ENCODE measurements at regions not wholly inside any gene's neighbourhood (a gene's known extent, or its start where the extent isn't known, plus 50 kb on each side); places are given as distances from the start of the nearest gene placed in this dataset.

DNA sequence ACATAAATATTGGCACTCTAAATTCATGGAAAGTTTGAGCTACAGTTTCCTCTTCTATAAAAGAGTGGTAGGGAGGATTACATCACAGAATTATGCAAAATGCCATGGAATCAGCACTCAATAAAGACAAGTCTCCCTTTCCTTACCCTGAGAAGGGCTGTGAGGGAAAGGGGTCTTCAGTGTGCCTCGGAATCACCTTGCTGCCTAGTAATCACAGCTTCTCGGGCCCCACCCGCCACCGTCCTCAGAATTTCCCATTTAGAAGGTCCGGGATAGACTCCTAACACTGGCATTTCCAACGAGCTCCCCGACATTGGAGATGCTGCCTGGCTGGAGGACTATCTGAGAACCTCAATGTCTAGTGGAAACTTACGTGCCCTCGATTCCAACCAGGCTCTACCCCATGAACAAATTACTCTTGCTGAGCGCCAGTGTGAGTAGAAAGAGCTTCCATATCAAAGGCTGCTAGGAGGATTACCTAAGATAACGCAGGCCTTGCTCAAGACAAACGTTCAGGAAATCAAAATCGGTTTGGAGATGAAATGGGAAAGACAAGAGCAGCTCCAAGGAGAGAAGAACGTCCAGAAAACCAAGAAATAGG is 92.1 kb upstream of the CHD2 start:
- H3K36me3 Mint-ChIP-seq (ENCODE audit: low read depth) = peaks cover 4% of the 10 kb centered on the region; the same call in 1 of the 3 replicates
- ATAC-seq (no peak; the same call in 2 of the 3 replicates), DNase-seq (ENCODE audit: low spot score) (peak; percentile 46)
- Histone ChIP-seq H3K79me2 (replicated peaks; ENCODE audit: insufficient read depth) (no peaks in the 10 kb centered on the region), H3F3A (replicated peaks; ENCODE audit: low read depth) (no peaks in the 10 kb centered on the region; the same call in 1 of the 2 replicates), H3K4me1 (ENCODE audit: insufficient read depth) (peaks cover 29% of the 10 kb centered on the region), H2AFZ (peak overlapping the region; percentile 72), H3K27ac (ENCODE audit: low read depth) (peak overlapping the region; percentile 77), H3K36me3 (ENCODE audit: insufficient read depth) (no peaks in the 10 kb centered on the region), H3K4me2 (peak overlapping the region; percentile 84), H4K20me1 (replicated peaks; ENCODE audit: insufficient read depth) (no peaks in the 10 kb centered on the region), H3K9me2 (ENCODE audit: insufficient read depth) (no peaks in the 10 kb centered on the region), H3K27me3 (ENCODE audit: insufficient read depth) (no peaks in the 10 kb centered on the region), H3K4me3 (peak overlapping the region; percentile 56)
- H3K4me1 Mint-ChIP-seq = peaks cover 34% of the 10 kb centered on the region
- no peaks in the 10 kb centered on the region; the same call in 2 of the 3 replicates for H3K9me3 Mint-ChIP-seq
- peaks cover 8% of the 10 kb centered on the region for H3K27me3 Mint-ChIP-seq (ENCODE audit: insufficient read depth, low read depth, poor library complexity)
- H3K4me3 Mint-ChIP-seq = peak overlapping the region; percentile 85
- TF ChIP-seq, protein P1, sequence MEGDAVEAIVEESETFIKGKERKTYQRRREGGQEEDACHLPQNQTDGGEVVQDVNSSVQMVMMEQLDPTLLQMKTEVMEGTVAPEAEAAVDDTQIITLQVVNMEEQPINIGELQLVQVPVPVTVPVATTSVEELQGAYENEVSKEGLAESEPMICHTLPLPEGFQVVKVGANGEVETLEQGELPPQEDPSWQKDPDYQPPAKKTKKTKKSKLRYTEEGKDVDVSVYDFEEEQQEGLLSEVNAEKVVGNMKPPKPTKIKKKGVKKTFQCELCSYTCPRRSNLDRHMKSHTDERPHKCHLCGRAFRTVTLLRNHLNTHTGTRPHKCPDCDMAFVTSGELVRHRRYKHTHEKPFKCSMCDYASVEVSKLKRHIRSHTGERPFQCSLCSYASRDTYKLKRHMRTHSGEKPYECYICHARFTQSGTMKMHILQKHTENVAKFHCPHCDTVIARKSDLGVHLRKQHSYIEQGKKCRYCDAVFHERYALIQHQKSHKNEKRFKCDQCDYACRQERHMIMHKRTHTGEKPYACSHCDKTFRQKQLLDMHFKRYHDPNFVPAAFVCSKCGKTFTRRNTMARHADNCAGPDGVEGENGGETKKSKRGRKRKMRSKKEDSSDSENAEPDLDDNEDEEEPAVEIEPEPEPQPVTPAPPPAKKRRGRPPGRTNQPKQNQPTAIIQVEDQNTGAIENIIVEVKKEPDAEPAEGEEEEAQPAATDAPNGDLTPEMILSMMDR (conservative IDR thresholded peaks at IDR 0.05; ENCODE audit: low read depth in 2 of 2) = no peak
- TF ChIP-seq, protein P2, sequence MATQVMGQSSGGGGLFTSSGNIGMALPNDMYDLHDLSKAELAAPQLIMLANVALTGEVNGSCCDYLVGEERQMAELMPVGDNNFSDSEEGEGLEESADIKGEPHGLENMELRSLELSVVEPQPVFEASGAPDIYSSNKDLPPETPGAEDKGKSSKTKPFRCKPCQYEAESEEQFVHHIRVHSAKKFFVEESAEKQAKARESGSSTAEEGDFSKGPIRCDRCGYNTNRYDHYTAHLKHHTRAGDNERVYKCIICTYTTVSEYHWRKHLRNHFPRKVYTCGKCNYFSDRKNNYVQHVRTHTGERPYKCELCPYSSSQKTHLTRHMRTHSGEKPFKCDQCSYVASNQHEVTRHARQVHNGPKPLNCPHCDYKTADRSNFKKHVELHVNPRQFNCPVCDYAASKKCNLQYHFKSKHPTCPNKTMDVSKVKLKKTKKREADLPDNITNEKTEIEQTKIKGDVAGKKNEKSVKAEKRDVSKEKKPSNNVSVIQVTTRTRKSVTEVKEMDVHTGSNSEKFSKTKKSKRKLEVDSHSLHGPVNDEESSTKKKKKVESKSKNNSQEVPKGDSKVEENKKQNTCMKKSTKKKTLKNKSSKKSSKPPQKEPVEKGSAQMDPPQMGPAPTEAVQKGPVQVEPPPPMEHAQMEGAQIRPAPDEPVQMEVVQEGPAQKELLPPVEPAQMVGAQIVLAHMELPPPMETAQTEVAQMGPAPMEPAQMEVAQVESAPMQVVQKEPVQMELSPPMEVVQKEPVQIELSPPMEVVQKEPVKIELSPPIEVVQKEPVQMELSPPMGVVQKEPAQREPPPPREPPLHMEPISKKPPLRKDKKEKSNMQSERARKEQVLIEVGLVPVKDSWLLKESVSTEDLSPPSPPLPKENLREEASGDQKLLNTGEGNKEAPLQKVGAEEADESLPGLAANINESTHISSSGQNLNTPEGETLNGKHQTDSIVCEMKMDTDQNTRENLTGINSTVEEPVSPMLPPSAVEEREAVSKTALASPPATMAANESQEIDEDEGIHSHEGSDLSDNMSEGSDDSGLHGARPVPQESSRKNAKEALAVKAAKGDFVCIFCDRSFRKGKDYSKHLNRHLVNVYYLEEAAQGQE (IDR thresholded peaks at IDR 0.05; ENCODE audit: unreplicated experiment) = no peak
- no peak for TF ChIP-seq JUNB (IDR thresholded peaks at IDR 0.05; ENCODE audit: unreplicated experiment)
- no peak for TF ChIP-seq EZH2 (IDR thresholded peaks at IDR 0.05; ENCODE audit: low read depth, unreplicated experiment)
- TF ChIP-seq, protein P3, sequence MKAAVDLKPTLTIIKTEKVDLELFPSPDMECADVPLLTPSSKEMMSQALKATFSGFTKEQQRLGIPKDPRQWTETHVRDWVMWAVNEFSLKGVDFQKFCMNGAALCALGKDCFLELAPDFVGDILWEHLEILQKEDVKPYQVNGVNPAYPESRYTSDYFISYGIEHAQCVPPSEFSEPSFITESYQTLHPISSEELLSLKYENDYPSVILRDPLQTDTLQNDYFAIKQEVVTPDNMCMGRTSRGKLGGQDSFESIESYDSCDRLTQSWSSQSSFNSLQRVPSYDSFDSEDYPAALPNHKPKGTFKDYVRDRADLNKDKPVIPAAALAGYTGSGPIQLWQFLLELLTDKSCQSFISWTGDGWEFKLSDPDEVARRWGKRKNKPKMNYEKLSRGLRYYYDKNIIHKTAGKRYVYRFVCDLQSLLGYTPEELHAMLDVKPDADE (IDR thresholded peaks at IDR 0.05) = no peak
- no peak for TF ChIP-seq STAT1 (IDR thresholded peaks at IDR 0.05; ENCODE audit: unreplicated experiment)
- no peak for TF ChIP-seq EZH2phosphoT487 (IDR thresholded peaks at IDR 0.05; ENCODE audit: unreplicated experiment)
- TF ChIP-seq CREB1 (CRISPR knock-in tag; IDR thresholded peaks at IDR 0.05; ENCODE audit: low read depth) = no peak
- no peak for TF ChIP-seq NANOG (IDR thresholded peaks at IDR 0.05; ENCODE audit: borderline replicate concordance)
- TF ChIP-seq POLR2AphosphoS5 (IDR thresholded peaks at IDR 0.05; ENCODE audit: low read depth) = no peak
- TF ChIP-seq ZNF114 (CRISPR knock-in tag; IDR thresholded peaks at IDR 0.05) = no peak
- TF ChIP-seq, protein P4, sequence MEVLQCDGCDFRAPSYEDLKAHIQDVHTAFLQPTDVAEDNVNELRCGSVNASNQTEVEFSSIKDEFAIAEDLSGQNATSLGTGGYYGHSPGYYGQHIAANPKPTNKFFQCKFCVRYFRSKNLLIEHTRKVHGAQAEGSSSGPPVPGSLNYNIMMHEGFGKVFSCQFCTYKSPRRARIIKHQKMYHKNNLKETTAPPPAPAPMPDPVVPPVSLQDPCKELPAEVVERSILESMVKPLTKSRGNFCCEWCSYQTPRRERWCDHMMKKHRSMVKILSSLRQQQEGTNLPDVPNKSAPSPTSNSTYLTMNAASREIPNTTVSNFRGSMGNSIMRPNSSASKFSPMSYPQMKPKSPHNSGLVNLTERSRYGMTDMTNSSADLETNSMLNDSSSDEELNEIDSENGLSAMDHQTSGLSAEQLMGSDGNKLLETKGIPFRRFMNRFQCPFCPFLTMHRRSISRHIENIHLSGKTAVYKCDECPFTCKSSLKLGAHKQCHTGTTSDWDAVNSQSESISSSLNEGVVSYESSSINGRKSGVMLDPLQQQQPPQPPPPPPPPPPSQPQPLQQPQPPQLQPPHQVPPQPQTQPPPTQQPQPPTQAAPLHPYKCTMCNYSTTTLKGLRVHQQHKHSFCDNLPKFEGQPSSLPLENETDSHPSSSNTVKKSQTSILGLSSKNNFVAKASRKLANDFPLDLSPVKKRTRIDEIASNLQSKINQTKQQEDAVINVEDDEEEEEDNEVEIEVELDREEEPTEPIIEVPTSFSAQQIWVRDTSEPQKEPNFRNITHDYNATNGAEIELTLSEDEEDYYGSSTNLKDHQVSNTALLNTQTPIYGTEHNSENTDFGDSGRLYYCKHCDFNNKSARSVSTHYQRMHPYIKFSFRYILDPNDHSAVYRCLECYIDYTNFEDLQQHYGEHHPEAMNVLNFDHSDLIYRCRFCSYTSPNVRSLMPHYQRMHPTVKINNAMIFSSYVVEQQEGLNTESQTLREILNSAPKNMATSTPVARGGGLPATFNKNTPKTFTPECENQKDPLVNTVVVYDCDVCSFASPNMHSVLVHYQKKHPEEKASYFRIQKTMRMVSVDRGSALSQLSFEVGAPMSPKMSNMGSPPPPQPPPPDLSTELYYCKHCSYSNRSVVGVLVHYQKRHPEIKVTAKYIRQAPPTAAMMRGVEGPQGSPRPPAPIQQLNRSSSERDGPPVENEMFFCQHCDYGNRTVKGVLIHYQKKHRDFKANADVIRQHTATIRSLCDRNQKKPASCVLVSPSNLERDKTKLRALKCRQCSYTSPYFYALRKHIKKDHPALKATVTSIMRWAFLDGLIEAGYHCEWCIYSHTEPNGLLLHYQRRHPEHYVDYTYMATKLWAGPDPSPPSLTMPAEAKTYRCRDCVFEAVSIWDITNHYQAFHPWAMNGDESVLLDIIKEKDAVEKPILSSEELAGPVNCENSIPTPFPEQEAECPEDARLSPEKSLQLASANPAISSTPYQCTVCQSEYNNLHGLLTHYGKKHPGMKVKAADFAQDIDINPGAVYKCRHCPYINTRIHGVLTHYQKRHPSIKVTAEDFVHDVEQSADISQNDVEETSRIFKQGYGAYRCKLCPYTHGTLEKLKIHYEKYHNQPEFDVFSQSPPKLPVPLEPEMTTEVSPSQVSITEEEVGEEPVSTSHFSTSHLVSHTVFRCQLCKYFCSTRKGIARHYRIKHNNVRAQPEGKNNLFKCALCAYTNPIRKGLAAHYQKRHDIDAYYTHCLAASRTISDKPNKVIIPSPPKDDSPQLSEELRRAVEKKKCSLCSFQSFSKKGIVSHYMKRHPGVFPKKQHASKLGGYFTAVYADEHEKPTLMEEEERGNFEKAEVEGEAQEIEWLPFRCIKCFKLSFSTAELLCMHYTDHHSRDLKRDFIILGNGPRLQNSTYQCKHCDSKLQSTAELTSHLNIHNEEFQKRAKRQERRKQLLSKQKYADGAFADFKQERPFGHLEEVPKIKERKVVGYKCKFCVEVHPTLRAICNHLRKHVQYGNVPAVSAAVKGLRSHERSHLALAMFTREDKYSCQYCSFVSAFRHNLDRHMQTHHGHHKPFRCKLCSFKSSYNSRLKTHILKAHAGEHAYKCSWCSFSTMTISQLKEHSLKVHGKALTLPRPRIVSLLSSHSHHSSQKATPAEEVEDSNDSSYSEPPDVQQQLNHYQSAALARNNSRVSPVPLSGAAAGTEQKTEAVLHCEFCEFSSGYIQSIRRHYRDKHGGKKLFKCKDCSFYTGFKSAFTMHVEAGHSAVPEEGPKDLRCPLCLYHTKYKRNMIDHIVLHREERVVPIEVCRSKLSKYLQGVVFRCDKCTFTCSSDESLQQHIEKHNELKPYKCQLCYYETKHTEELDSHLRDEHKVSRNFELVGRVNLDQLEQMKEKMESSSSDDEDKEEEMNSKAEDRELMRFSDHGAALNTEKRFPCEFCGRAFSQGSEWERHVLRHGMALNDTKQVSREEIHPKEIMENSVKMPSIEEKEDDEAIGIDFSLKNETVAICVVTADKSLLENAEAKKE (CRISPR knock-in tag; IDR thresholded peaks at IDR 0.05) = no peak
- TF ChIP-seq ZNF331 (CRISPR knock-in tag; IDR thresholded peaks at IDR 0.05; ENCODE audit: low read depth) = no peak
- peak overlapping the region; percentile 71 for H3K27ac Mint-ChIP-seq

Measured in GM23338 (cell line).